Cardiac muscle cell (in vitro differentiated cells and primary cell): ENCODE measurements at regions not wholly inside any gene's neighbourhood (a gene's known extent, or its start where the extent isn't known, plus 50 kb on each side); places are given as distances from the start of the nearest gene placed in this dataset.

ENCODE experiments used
- DNase-seq, 2 donors: peaks; one replicate each; pipeline versions ENCODE4 v3.0.0 to v3.0.0-alpha.2; 2010 to 2017; ENCODE audit warnings: low read depth in 1 of 2, low spot score in 1 of 2
- H3K27ac ChIP-seq: fragments of 200-600 bp; sonication (generic); 2 replicates; pipeline ENCODE4 v1.5.1; 2016
- H3K27me3 ChIP-seq: fragments of 200-600 bp; sonication (generic); 2 replicates; pipeline ENCODE4 v1.6.0; 2016; ENCODE audit warnings: control low read depth
- H3K36me3 ChIP-seq: fragments of 200-600 bp; sonication (generic); 2 replicates; pipeline ENCODE4 v1.5.1; 2016; ENCODE audit warnings: control low read depth
- H3K4me1 ChIP-seq: fragments of 200-600 bp; sonication (generic); 2 replicates; pipeline ENCODE4 v1.8.1; 2017; ENCODE audit warnings: low read depth, mild to moderate bottlenecking, mixed run types
- H3K4me3 ChIP-seq: fragments of 200-600 bp; sonication (generic); 2 replicates; pipeline ENCODE4 v1.5.1; 2016; ENCODE audit warnings: mild to moderate bottlenecking
- H3K9me3 ChIP-seq: fragments of 200-600 bp; sonication (generic); 2 replicates; pipeline ENCODE4 v1.5.1; 2017; ENCODE audit warnings: low read depth, mild to moderate bottlenecking, control low read depth
- CTCF ChIP-seq: IDR thresholded peaks from 2 replicates; pipeline ENCODE4 v1.5.1; 2012; ENCODE audit warnings: low read depth, mild to moderate bottlenecking, low read length

- Histone ChIP-seq H3K36me3 (no peaks in the 10 kb centered on the region), H3K27ac (no peak overlapping the region), H3K4me3 (no peak overlapping the region), H3K27me3 (no peaks in the 10 kb centered on the region), H3K4me1 (no peaks in the 10 kb centered on the region), H3K9me3 (no peaks in the 10 kb centered on the region)
- no peak for TF ChIP-seq CTCF
- no peak for DNase-seq
These were observed 55.2 kb upstream of the MED9 start for GRCh38 chr17:17421346-17422216.

GRCh38 chr17:17422217-17422610, 54.6 kb upstream of the MED9 start:
- no peak for DNase-seq
- H3K27ac ChIP-seq, result no peak overlapping the region
- no peaks in the 10 kb centered on the region for H3K36me3 ChIP-seq
- no peak for TF ChIP-seq CTCF
- no peaks in the 10 kb centered on the region for H3K9me3 ChIP-seq
- no peaks in the 10 kb centered on the region for H3K27me3 ChIP-seq
- no peaks in the 10 kb centered on the region for H3K4me1 ChIP-seq
- no peak overlapping the region for H3K4me3 ChIP-seq

- DNase-seq, result no peak
- TF ChIP-seq CTCF, result no peak
- H3K27ac ChIP-seq, result no peak overlapping the region
- H3K27me3 ChIP-seq, result no peaks in the 10 kb centered on the region
- H3K4me3 ChIP-seq, result no peak overlapping the region
- H3K9me3 ChIP-seq, result no peaks in the 10 kb centered on the region
- H3K4me1 ChIP-seq, result no peaks in the 10 kb centered on the region
- no peaks in the 10 kb centered on the region for H3K36me3 ChIP-seq
These were observed 54.2 kb upstream of the MED9 start for GRCh38 chr17:17422641-17423040.

- H3K27me3 ChIP-seq, result no peaks in the 10 kb centered on the region
- H3K36me3 ChIP-seq, result no peaks in the 10 kb centered on the region
- H3K9me3 ChIP-seq, result no peaks in the 10 kb centered on the region
- H3K4me1 ChIP-seq, result no peaks in the 10 kb centered on the region
- DNase-seq, result no peak
- no peak overlapping the region for H3K4me3 ChIP-seq
- no peak for TF ChIP-seq CTCF
- no peak overlapping the region for H3K27ac ChIP-seq
These were observed 53.1 kb upstream of the MED9 start for GRCh38 chr17:17423656-17424055.

GRCh38 chr17:17424552-17424951, 52.2 kb upstream of the MED9 start:
- H3K9me3 ChIP-seq, result no peaks in the 10 kb centered on the region
- H3K27me3 ChIP-seq, result no peaks in the 10 kb centered on the region
- H3K4me1 ChIP-seq, result no peaks in the 10 kb centered on the region
- no peaks in the 10 kb centered on the region for H3K36me3 ChIP-seq
- no peak overlapping the region for H3K4me3 ChIP-seq
- no peak for DNase-seq
- no peak overlapping the region for H3K27ac ChIP-seq
- TF ChIP-seq CTCF, result no peak
